T-cell (primary cell): ENCODE measurements at regions not wholly inside any gene's neighbourhood (a gene's known extent, or its start where the extent isn't known, plus 50 kb on each side); places are given as distances from the start of the nearest gene placed in this dataset.

ENCODE experiments used
- ATAC-seq, 4 experiments: fragments of 200-7000 bp in 3 of 4; fragments of 150-1000 bp in 1 of 4; cut with Tn5 transposase; replicated peaks in 1 of 4; 1 replicate in 3 of 4; 2 replicates in 1 of 4; pipeline ENCODE4 v1.10.0; 2021; ENCODE audit warnings: moderate library complexity in 3 of 4, mild to moderate bottlenecking in 2 of 4, moderate number of reproducible peaks in 1 of 4
- CTCF ChIA-PET, 2 donors: fragments of 300-600 bp; sonication (Branson Sonifier 250); formaldehyde crosslinking; loops; one replicate each; lab custom pipeline; 2022; ENCODE audit warnings: antibody characterized with exemption in 2 of 2; lab: Charles Lee
- POLR2A ChIA-PET, 2 donors: fragments of 300-600 bp; sonication (Branson Sonifier 250); formaldehyde crosslinking; loops; one replicate each; lab custom pipeline; 2022; ENCODE audit warnings: antibody characterized with exemption in 2 of 2; lab: Charles Lee
- DNase-seq, 35 experiments: peaks; one replicate each; pipeline versions ENCODE4 v3.0.0 to v3.0.0-alpha.2; 2013 to 2023
- H3K27ac ChIP-seq: one replicate; pipeline ENCODE4 v1.5.1; 2013; ENCODE audit warnings: low read length
- H3K27me3 ChIP-seq, 2 experiments: replicated peaks in 1 of 2; 1 replicate in 1 of 2; 2 replicates in 1 of 2; pipeline versions ENCODE4 v1.6.1 to v1.7.0; 2013; ENCODE audit warnings: low read length in 1 of 2, mixed read lengths in 1 of 2; ENCODE audit not compliant: control insufficient read depth in 2 of 2, insufficient read depth in 2 of 2; ENCODE audit errors: extremely low read depth in 1 of 2
- H3K36me3 ChIP-seq, 2 donors: 1 replicate in 1 of 2; 2 replicates in 1 of 2; pipeline versions ENCODE4 v1.6.1 to v1.7.0; 2013; ENCODE audit warnings: low read length in 1 of 2; ENCODE audit not compliant: control insufficient read depth in 2 of 2, insufficient read depth in 1 of 2; ENCODE audit errors: extremely low read depth in 1 of 2
- H3K4me1 ChIP-seq, 2 experiments: 1 replicate in 1 of 2; 2 replicates in 1 of 2; pipeline versions ENCODE4 v1.6.1 to v1.7.0; 2013; ENCODE audit warnings: low read length in 2 of 2, mixed read lengths in 1 of 2; ENCODE audit not compliant: insufficient read depth in 2 of 2, control insufficient read depth in 1 of 2; ENCODE audit errors: extremely low read depth in 1 of 2
- H3K4me3 ChIP-seq, 2 donors: 1 replicate in 1 of 2; 2 replicates in 1 of 2; pipeline versions ENCODE4 v1.5.1 to v1.7.0; 2013; ENCODE audit warnings: mild to moderate bottlenecking in 2 of 2, low read length in 1 of 2, moderate library complexity in 1 of 2; ENCODE audit not compliant: control insufficient read depth in 1 of 2; ENCODE audit errors: extremely low read depth in 1 of 2
- H3K9me3 ChIP-seq: 2 replicates; pipeline ENCODE4 v1.7.0; 2013
- H3K27ac Mint-ChIP-seq, 2 donors: one replicate each; pipeline ENCODE4 v1.8.0; 2020 to 2021; ENCODE audit warnings: mild to moderate bottlenecking in 2 of 2, mixed read lengths in 2 of 2
- H3K27me3 Mint-ChIP-seq, 2 donors: one replicate each; pipeline ENCODE4 v1.8.0; 2021 to 2022; ENCODE audit warnings: mixed read lengths in 2 of 2
- H3K36me3 Mint-ChIP-seq: one replicate; pipeline ENCODE4 v1.8.0; 2021; ENCODE audit warnings: mixed read lengths
- H3K4me1 Mint-ChIP-seq, 3 donors: one replicate each; pipeline ENCODE4 v1.8.0; 2020 to 2022; ENCODE audit warnings: mixed read lengths in 3 of 3, mild to moderate bottlenecking in 1 of 3
- H3K4me3 Mint-ChIP-seq, 3 donors: one replicate each; pipeline ENCODE4 v1.8.0; 2020 to 2022; ENCODE audit warnings: mild to moderate bottlenecking in 3 of 3, mixed read lengths in 3 of 3, moderate library complexity in 3 of 3
- H3K9me3 Mint-ChIP-seq, 3 donors: one replicate each; pipeline ENCODE4 v1.8.0; 2020 to 2022; ENCODE audit warnings: mixed read lengths in 3 of 3
- WGBS: methylation state at CpG from one replicate; pipeline ENCODE4 v1.1.5; 2013; ENCODE audit warnings: missing lambda C conversion rate; ENCODE audit not compliant: insufficient coverage; 5-methylcytosine and 5-hydroxymethylcytosine counted together

DNA sequence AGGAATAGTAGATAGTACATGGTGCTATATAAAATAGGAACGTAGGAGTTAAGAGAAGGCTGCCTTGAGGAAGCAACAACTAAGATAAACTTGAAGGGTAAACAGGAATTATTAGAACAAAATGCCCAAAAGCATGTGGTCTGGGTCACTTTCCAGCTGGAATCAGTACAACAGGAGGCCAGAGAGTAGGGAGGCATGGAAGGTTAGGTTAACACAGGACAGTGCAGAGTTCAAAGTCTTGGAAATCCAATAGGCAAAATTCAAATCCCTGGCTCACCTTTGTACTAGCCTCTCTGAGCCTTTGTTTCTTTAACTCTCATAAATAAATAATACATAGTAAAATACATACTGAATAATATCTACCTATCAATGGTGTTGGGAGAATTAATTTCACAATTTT, 69.0 kb upstream of the NEK7 start:
- Mint-ChIP-seq H3K4me3 (no peak overlapping the region), H3K27ac (no peak overlapping the region), H3K27me3 (peaks cover 0 to 1% of the 10 kb centered on the region in 2 donors), H3K36me3 (no peaks in the 10 kb centered on the region), H3K9me3 (no peaks in the 10 kb centered on the region), H3K4me1 (peaks cover 0 to 2% (median 1%) of the 10 kb centered on the region in 3 donors)
- ChIA-PET POLR2A (no interaction called here), CTCF (interaction anchor here (0.6 to 1.4 kb wide), 4 partner anchors 71 to 376 kb away, joined by 3 read pairs; no protein-coding TSS in a partner anchor)
- Histone ChIP-seq H3K27ac (no peak overlapping the region), H3K4me3 (no peak overlapping the region), H3K9me3 (no peaks in the 10 kb centered on the region), H3K4me1 (no peaks in the 10 kb centered on the region), H3K36me3 (no peaks in the 10 kb centered on the region), H3K27me3 (no peaks in the 10 kb centered on the region)
- WGBS, result 67% methylated on average over 1 of the region's 1 CpG
- ATAC-seq (no peak), DNase-seq (no peak)

DNA sequence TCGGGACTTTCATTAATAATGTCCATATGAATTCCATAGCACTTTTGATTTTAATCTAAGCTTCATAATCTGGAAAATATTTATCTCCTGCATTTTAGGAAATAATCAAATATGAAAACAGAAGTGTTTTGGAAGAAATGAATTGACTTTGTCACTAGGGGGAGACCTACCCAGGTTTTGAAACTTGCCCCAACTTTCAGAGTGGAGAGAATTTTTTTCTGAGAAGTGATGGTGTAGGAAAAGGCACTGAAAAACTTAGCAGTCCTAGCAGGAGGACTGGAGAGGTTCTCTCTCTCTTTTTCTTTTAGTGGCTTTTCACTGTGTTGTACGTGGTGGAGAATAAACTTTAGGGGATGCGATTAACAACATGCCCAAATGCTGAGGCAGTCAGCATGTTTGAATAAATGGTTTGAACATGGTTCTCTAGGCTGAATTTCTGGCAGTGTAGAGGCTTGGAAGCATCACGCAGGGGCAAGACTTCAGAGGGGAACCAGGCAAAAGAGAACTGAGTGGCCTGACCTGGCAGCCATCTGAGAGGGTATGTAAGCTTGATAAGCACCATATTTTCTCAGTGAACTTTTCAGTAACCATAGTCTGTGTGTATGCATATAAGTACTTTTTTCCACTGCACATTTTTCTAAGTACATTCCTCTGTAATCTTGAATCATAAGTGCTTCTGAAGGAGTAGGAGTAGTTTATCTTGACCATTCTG, 68.3 kb upstream of the NEK7 start:
- DNase-seq, result peak in 4 of 35 experiments; percentile 5 to 60 (median 12)
- ATAC-seq, result peak in 1 of 4 experiments; percentile 27

DNA sequence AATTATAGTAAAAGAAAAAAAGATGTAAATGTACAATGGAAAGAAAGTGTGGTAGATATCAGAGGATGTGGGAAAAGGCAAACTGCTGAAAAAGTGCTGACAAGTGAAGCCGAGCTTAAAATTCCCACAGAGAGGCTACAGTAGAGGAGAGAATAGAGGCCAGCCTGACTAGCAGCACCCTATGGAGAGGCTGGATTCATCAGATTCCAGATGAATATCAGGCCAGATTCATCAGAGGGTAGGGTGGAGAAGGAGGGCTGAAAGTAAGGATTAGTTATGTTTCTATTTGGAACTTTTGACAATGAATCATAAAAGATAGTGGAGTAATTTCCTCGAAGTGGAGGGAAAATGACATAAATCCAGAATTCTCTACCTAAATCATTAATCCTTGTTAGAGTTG, 60.4 kb upstream of the NEK7 start:
- no peaks in the 10 kb centered on the region for H3K27me3 Mint-ChIP-seq
- ChIA-PET CTCF (no interaction called here), POLR2A (no interaction called here)
- no peak overlapping the region for H3K27ac Mint-ChIP-seq
- H3K4me3 Mint-ChIP-seq, result no peak overlapping the region
- 90% methylated on average over 1 of the region's 2 CpGs for WGBS
- H3K9me3 ChIP-seq, result no peaks in the 10 kb centered on the region
- no peak for DNase-seq
- no peak for ATAC-seq
- H3K36me3 Mint-ChIP-seq, result no peaks in the 10 kb centered on the region
- peaks cover 1 to 2% (median 1%) of the 10 kb centered on the region in 3 donors for H3K4me1 Mint-ChIP-seq
- peaks cover 0 to 2% of the 10 kb centered on the region in 2 experiments for H3K4me1 ChIP-seq
- no peak overlapping the region for H3K27ac ChIP-seq
- no peak overlapping the region for H3K4me3 ChIP-seq
- no peaks in the 10 kb centered on the region for H3K27me3 ChIP-seq
- no peaks in the 10 kb centered on the region for H3K9me3 Mint-ChIP-seq
- H3K36me3 ChIP-seq, result no peaks in the 10 kb centered on the region

More for the DNA sequence above, 68.3 kb upstream of the NEK7 start:
- Mint-ChIP-seq H3K4me1 (peaks cover 0 to 2% (median 1%) of the 10 kb centered on the region in 3 donors), H3K4me3 (no peak overlapping the region), H3K27ac (no peak overlapping the region), H3K9me3 (no peaks in the 10 kb centered on the region), H3K36me3 (no peaks in the 10 kb centered on the region), H3K27me3 (no peaks in the 10 kb centered on the region)
- Histone ChIP-seq H3K27ac (no peak overlapping the region), H3K4me3 (no peak overlapping the region), H3K36me3 (no peaks in the 10 kb centered on the region), H3K9me3 (no peaks in the 10 kb centered on the region), H3K27me3 (no peaks in the 10 kb centered on the region), H3K4me1 (no peaks in the 10 kb centered on the region)
- POLR2A ChIA-PET, result no interaction called here
- CTCF ChIA-PET, result interaction anchor here (0.6 to 1.4 kb wide), 5 partner anchors 70 to 421 kb away, joined by 3 read pairs; no protein-coding TSS in a partner anchor
- WGBS, result 78% methylated on average over 1 of the region's 4 CpGs

DNA sequence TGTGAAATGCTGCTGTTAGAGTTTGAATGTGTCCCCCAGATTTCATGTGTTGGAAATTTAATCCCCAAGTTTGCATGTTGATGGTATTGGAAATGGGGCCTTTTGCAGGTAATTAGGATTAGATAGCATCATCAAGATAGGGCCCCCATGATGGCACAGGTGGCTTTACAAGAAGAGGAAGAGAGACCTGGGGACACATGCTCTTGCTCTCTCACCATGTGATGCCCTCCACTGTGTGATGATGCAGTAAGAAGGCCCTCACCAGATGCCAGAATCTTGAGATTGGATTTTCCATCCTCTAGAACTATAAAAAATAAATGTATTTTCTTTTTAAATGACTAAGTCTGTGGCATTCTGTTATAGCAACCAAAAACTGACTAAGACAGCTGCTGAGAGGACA, 57.0 kb upstream of the NEK7 start:
- CTCF ChIA-PET, result no interaction called here
- POLR2A ChIA-PET, result no interaction called here
- H3K4me3 Mint-ChIP-seq, result no peak overlapping the region

DNA sequence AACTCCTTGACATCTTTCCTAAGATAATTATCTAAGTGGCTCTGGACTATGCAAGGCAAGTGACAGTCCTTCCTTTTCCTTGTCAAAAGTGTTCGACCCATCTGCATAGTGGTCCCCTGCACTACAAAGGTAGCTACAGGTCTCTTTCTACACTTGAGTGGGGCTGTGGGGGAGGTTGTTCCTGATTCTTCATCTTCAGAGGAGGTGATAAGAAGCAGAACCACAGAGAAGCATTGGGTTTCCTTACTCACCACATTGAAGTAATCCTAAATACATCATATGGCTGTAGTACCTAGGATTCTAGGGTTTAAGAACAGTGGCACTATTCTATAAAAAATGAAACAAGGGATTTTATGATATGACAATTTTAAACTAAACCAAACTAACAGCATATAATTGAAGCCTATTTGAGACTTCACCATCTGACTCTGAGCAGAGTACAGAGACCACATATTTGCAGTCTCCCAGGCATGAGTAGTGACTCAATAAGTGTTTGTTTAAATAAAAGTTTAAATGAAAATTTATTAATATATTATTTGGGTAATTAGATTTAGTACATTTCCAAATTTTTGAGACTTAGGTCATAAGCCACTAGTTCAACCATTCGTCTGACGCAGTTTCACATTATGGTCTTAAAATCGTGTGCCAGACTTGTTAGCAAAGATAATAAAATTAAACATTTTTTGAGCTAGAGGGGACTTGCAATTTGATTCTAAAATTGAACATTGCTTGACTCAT, 54.9 kb upstream of the NEK7 start:
- H3K4me3 Mint-ChIP-seq, result no peak overlapping the region
- no peaks in the 10 kb centered on the region for H3K36me3 Mint-ChIP-seq
- Histone ChIP-seq H3K4me1 (peaks cover 4 to 18% of the 10 kb centered on the region in 2 experiments), H3K27ac (no peak overlapping the region), H3K4me3 (no peak overlapping the region), H3K27me3 (no peaks in the 10 kb centered on the region), H3K9me3 (no peaks in the 10 kb centered on the region), H3K36me3 (no peaks in the 10 kb centered on the region)
- no peak overlapping the region for H3K27ac Mint-ChIP-seq
- H3K9me3 Mint-ChIP-seq, result no peaks in the 10 kb centered on the region
- peak in 1 of 4 experiments; percentile 42 for ATAC-seq
- peaks cover 17 to 22% (median 17%) of the 10 kb centered on the region in 3 donors for H3K4me1 Mint-ChIP-seq
- H3K27me3 Mint-ChIP-seq, result no peaks in the 10 kb centered on the region
- DNase-seq, result peak in 2 of 35 experiments; percentile 3 to 28
- POLR2A ChIA-PET, result interaction anchor here in 1 of 2 donors (0.6 to 0.9 kb wide), 2 partner anchors 14 to 417 kb away, joined by 3 read pairs; no protein-coding TSS in a partner anchor
- no CpG with 5 or more reads among the region's 4 CpGs for WGBS
- CTCF ChIA-PET, result interaction anchor here in 1 of 2 donors (0.5 to 0.9 kb wide), 4 partner anchors 50 to 558 kb away, joined by 3 to 4 read pairs (median 4); no protein-coding TSS in a partner anchor

More for the DNA sequence above, 57.0 kb upstream of the NEK7 start:
- H3K36me3 ChIP-seq, result no peaks in the 10 kb centered on the region
- no peak overlapping the region for H3K4me3 ChIP-seq
- Mint-ChIP-seq H3K36me3 (no peaks in the 10 kb centered on the region), H3K9me3 (no peaks in the 10 kb centered on the region), H3K27ac (no peak overlapping the region), H3K27me3 (no peaks in the 10 kb centered on the region), H3K4me1 (peaks cover 17 to 22% (median 17%) of the 10 kb centered on the region in 3 donors)
- H3K27ac ChIP-seq, result no peak overlapping the region
- H3K27me3 ChIP-seq, result no peaks in the 10 kb centered on the region
- peaks cover 4 to 18% of the 10 kb centered on the region in 2 experiments for H3K4me1 ChIP-seq
- ATAC-seq (no peak), DNase-seq (no peak)
- H3K9me3 ChIP-seq, result no peaks in the 10 kb centered on the region

DNA sequence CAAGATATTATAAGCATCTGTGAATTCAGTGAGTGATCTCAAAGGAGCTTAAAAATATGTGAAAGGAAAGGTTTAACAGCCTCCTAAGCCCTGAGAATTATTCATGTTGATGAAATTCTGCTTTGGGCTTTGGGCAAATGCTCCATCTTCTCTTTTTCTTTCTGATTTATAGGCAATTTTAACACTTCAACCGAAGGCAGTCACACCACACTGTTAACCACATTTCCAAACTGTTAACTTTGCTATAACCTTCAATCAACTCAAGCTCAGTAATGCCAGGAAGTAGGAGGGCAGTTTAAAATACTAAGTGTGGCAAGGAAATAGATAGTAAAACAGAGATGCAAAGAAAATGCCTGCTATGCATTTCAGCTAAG, 54.4 kb upstream of the NEK7 start:
- Histone ChIP-seq H3K36me3 (no peaks in the 10 kb centered on the region), H3K27ac (peak overlapping the region; percentile 15), H3K4me3 (peak overlapping the region in 1 of 2 donors; percentile 8), H3K27me3 (no peaks in the 10 kb centered on the region), H3K4me1 (peaks cover 4 to 18% of the 10 kb centered on the region in 2 experiments), H3K9me3 (no peaks in the 10 kb centered on the region)
- peaks cover 17 to 22% (median 17%) of the 10 kb centered on the region in 3 donors for H3K4me1 Mint-ChIP-seq
- H3K36me3 Mint-ChIP-seq, result no peaks in the 10 kb centered on the region
- ATAC-seq, result peak; percentile 54 to 84 (median 64)
- H3K27me3 Mint-ChIP-seq, result no peaks in the 10 kb centered on the region
- no CpG with 5 or more reads among the region's 1 CpG for WGBS
- no peaks in the 10 kb centered on the region for H3K9me3 Mint-ChIP-seq
- CTCF ChIA-PET, result interaction anchor here in 1 of 2 donors (0.5 to 0.9 kb wide), 4 partner anchors 49 to 557 kb away, joined by 3 to 4 read pairs (median 4); no protein-coding TSS in a partner anchor
- peak in 2 of 35 experiments; percentile 1 to 64 for DNase-seq
- peak overlapping the region in 1 of 3 donors; percentile 26 for H3K4me3 Mint-ChIP-seq
- peak overlapping the region in 1 of 2 donors; percentile 65 for H3K27ac Mint-ChIP-seq
- POLR2A ChIA-PET, result interaction anchor here in 1 of 2 donors (0.6 to 0.9 kb wide), 2 partner anchors 14 to 417 kb away, joined by 3 read pairs; no protein-coding TSS in a partner anchor
